Fibroblast of lung (primary cell): ENCODE measurements at regions not wholly inside any gene's neighbourhood (a gene's known extent, or its start where the extent isn't known, plus 50 kb on each side); places are given as distances from the start of the nearest gene placed in this dataset.

ENCODE experiments used
- CTCF ChIP-seq, 2 donors: IDR thresholded peaks in 1 of 2; conservative IDR thresholded peaks in 1 of 2; 1 replicate in 1 of 2; 2 replicates in 1 of 2; pipeline ENCODE4 v1.5.1; 2011 to 2012; ENCODE audit warnings: low read length in 2 of 2, control low read depth in 1 of 2, inconsistent platforms in 1 of 2, low read depth in 1 of 2, mild to moderate bottlenecking in 1 of 2
- EZH2 ChIP-seq: IDR thresholded peaks from 2 replicates; pipeline ENCODE4 v1.5.1; 2012; ENCODE audit warnings: low read length, control low read depth, mild to moderate bottlenecking; ENCODE audit errors: missing control alignments

- TF ChIP-seq CTCF (conservative IDR thresholded peaks at IDR 0.05 in 1 of 2, IDR thresholded peaks at IDR 0.05 in 1 of 2; ENCODE audit: low read depth in 1 of 2, low read length in 2 of 2) (no peak), EZH2 (no peak)
Observed at GRCh38 chr3:182238126-182238525, 526.4 kb downstream of the SOX2 start.
